GM23338 (cell line): ENCODE measurements at regions not wholly inside any gene's neighbourhood (a gene's known extent, or its start where the extent isn't known, plus 50 kb on each side); places are given as distances from the start of the nearest gene placed in this dataset.

Source experiments
- ATAC-seq: fragments of 200-7000 bp; cut with Tn5 transposase; 3 replicates; pipeline ENCODE4 v1.9.1; 2020
- DNase-seq: peaks from one replicate; pipeline ENCODE4 v3.0.0-alpha.2; 2015; ENCODE audit warnings: low spot score
- H2AFZ ChIP-seq: fragments of 200-600 bp; sonication (generic); 2 replicates; pipeline ENCODE4 v1.8.0; 2016; ENCODE audit warnings: antibody characterized with exemption, mild to moderate bottlenecking, moderate library complexity
- H3F3A ChIP-seq: fragments of 200-600 bp; sonication (generic); replicated peaks from 2 replicates; pipeline ENCODE4 v1.8.0; 2017; ENCODE audit warnings: antibody characterized with exemption, mixed run types, low read depth
- H3K27ac ChIP-seq: fragments of 200-600 bp; sonication (generic); 2 replicates; pipeline ENCODE4 v1.6.1; 2016; ENCODE audit warnings: low read depth
- H3K27me3 ChIP-seq: fragments of 200-600 bp; sonication (generic); 2 replicates; pipeline ENCODE4 v1.8.0; 2016; ENCODE audit warnings: mild to moderate bottlenecking, mixed run types, moderate library complexity; ENCODE audit not compliant: insufficient read depth
- H3K36me3 ChIP-seq: fragments of 200-600 bp; sonication (generic); 2 replicates; pipeline ENCODE4 v1.8.0; 2016; ENCODE audit warnings: mild to moderate bottlenecking; ENCODE audit not compliant: insufficient read depth
- H3K4me1 ChIP-seq: fragments of 200-600 bp; sonication (generic); 2 replicates; pipeline ENCODE4 v1.8.0; 2016; ENCODE audit warnings: mild to moderate bottlenecking, moderate library complexity; ENCODE audit not compliant: insufficient read depth
- H3K4me2 ChIP-seq: fragments of 200-600 bp; sonication (generic); 2 replicates; pipeline ENCODE4 v1.7.1; 2017; ENCODE audit warnings: mixed run types
- H3K4me3 ChIP-seq: fragments of 200-600 bp; sonication (generic); 2 replicates; pipeline ENCODE4 v1.6.1; 2016; ENCODE audit warnings: mixed run types
- H3K79me2 ChIP-seq: fragments of 200-600 bp; sonication (generic); replicated peaks from 2 replicates; pipeline ENCODE4 v1.8.0; 2017; ENCODE audit warnings: mild to moderate bottlenecking; ENCODE audit not compliant: insufficient read depth
- H3K9me2 ChIP-seq: fragments of 200-600 bp; sonication (generic); 2 replicates; pipeline ENCODE4 v1.8.0; 2017; ENCODE audit not compliant: insufficient read depth
- H4K20me1 ChIP-seq: fragments of 200-600 bp; sonication (generic); replicated peaks from 2 replicates; pipeline ENCODE4 v1.8.0; 2017; ENCODE audit warnings: mild to moderate bottlenecking; ENCODE audit not compliant: insufficient read depth
- H3K27ac Mint-ChIP-seq: 2 replicates; pipeline ENCODE4 v1.8.0; 2020; ENCODE audit warnings: inconsistent platforms, mild to moderate bottlenecking, moderate library complexity, mixed read lengths
- H3K27me3 Mint-ChIP-seq: 3 replicates; pipeline ENCODE4 v1.8.0; 2022; ENCODE audit warnings: low read depth, mild to moderate bottlenecking, moderate library complexity, mixed read lengths, inconsistent platforms; ENCODE audit not compliant: insufficient read depth, poor library complexity
- H3K36me3 Mint-ChIP-seq: 3 replicates; pipeline ENCODE4 v1.8.0; 2021; ENCODE audit warnings: low read depth, mild to moderate bottlenecking, inconsistent platforms, moderate library complexity, mixed read lengths
- H3K4me1 Mint-ChIP-seq: 3 replicates; pipeline ENCODE4 v1.8.0; 2020; ENCODE audit warnings: mild to moderate bottlenecking, inconsistent platforms, mixed read lengths
- H3K4me3 Mint-ChIP-seq: 3 replicates; pipeline ENCODE4 v1.8.0; 2021; ENCODE audit warnings: moderate library complexity, mild to moderate bottlenecking, inconsistent platforms, mixed read lengths
- H3K9me3 Mint-ChIP-seq: 3 replicates; pipeline ENCODE4 v1.8.0; 2020; ENCODE audit warnings: moderate library complexity, mild to moderate bottlenecking, inconsistent platforms, mixed read lengths
- EZH2 ChIP-seq: fragments of 200-600 bp; sonication (generic); IDR thresholded peaks from one replicate; pipeline ENCODE4 v1.8.0; 2017; ENCODE audit warnings: antibody characterized with exemption, mild to moderate bottlenecking, low read depth; ENCODE audit not compliant: unreplicated experiment
- EZH2phosphoT487 ChIP-seq: fragments of 200-600 bp; sonication (generic); IDR thresholded peaks from one replicate; pipeline ENCODE4 v1.8.1; 2018; ENCODE audit warnings: antibody characterized with exemption; ENCODE audit not compliant: unreplicated experiment
- JUNB ChIP-seq: IDR thresholded peaks from one replicate; pipeline ENCODE4 v1.6.1; 2016; ENCODE audit warnings: antibody characterized with exemption; ENCODE audit not compliant: unreplicated experiment
- NANOG ChIP-seq: IDR thresholded peaks from 2 replicates; pipeline ENCODE4 v1.6.1; 2016; ENCODE audit warnings: antibody characterized with exemption, borderline replicate concordance
- POLR2AphosphoS5 ChIP-seq: IDR thresholded peaks from 2 replicates; pipeline ENCODE4 v1.6.1; 2016; ENCODE audit warnings: antibody characterized with exemption, low read depth
- STAT1 ChIP-seq: IDR thresholded peaks from one replicate; pipeline ENCODE4 v1.6.1; 2016; ENCODE audit warnings: antibody characterized with exemption; ENCODE audit not compliant: unreplicated experiment
- ZNF114 ChIP-seq: fragments of 250-450 bp; sonication (Bioruptor Pico); IDR thresholded peaks from 2 replicates; pipeline ENCODE4 v1.5.0; 2020; ENCODE audit warnings: mild to moderate bottlenecking, moderate library complexity
- ZNF462 ChIP-seq: fragments of 250-450 bp; sonication (Bioruptor Pico); IDR thresholded peaks from 2 replicates; pipeline ENCODE4 v1.5.0; 2020; ENCODE audit warnings: mild to moderate bottlenecking, moderate library complexity
- TF ChIP-seq, protein P1 (sequence below): IDR thresholded peaks from 2 replicates; pipeline ENCODE4 v1.6.1; 2016; ENCODE audit warnings: antibody characterized with exemption

DNA sequence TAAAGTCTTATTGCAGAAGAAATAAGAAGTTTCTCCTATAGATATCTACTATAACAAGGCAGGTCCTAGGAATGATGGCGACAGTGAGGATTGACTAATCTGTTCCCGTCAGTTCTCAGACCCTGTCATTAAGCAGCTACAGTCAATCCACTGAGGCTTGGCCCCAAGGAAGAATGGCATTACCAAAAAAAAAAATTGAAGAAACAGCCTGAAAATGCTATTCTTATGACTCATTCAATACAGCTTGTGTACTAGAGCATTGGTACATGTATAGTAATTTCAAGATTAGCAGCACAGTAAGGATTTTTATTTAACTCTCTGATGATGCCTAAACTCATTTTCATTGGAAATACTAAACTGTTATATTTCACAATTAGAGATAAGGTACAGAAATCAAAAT, 1096.1 kb upstream of the NXPH2 start:
- Histone ChIP-seq H4K20me1 (no peaks in the 10 kb centered on the region), H3K4me3 (no peak overlapping the region), H3K27me3 (no peaks in the 10 kb centered on the region), H3K27ac (no peak overlapping the region), H3F3A (no peaks in the 10 kb centered on the region), H3K4me2 (no peak overlapping the region), H3K36me3 (no peaks in the 10 kb centered on the region), H3K4me1 (no peaks in the 10 kb centered on the region; the same call in 1 of the 2 replicates), H2AFZ (no peak overlapping the region), H3K79me2 (no peaks in the 10 kb centered on the region), H3K9me2 (peaks cover 3% of the 10 kb centered on the region; the same call in 1 of the 2 replicates)
- DNase-seq (no peak), ATAC-seq (no peak)
- peaks cover 3% of the 10 kb centered on the region; the same call in 2 of the 3 replicates for H3K9me3 Mint-ChIP-seq
- peaks cover 3% of the 10 kb centered on the region; the same call in 1 of the 3 replicates for H3K36me3 Mint-ChIP-seq
- TF ChIP-seq POLR2AphosphoS5: no peak
- no peak for TF ChIP-seq STAT1
- TF ChIP-seq NANOG: no peak
- TF ChIP-seq ZNF114: no peak
- no peak for TF ChIP-seq JUNB
- TF ChIP-seq EZH2: no peak
- no peak for TF ChIP-seq ZNF462 (CRISPR knock-in tag)
- TF ChIP-seq, protein P1, sequence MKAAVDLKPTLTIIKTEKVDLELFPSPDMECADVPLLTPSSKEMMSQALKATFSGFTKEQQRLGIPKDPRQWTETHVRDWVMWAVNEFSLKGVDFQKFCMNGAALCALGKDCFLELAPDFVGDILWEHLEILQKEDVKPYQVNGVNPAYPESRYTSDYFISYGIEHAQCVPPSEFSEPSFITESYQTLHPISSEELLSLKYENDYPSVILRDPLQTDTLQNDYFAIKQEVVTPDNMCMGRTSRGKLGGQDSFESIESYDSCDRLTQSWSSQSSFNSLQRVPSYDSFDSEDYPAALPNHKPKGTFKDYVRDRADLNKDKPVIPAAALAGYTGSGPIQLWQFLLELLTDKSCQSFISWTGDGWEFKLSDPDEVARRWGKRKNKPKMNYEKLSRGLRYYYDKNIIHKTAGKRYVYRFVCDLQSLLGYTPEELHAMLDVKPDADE: no peak
- no peak for TF ChIP-seq EZH2phosphoT487
- no peaks in the 10 kb centered on the region for H3K27me3 Mint-ChIP-seq
- H3K4me3 Mint-ChIP-seq: no peak overlapping the region
- no peak overlapping the region for H3K27ac Mint-ChIP-seq
- H3K4me1 Mint-ChIP-seq: 0 out of 3 replicates have a peak, but pooled peaks cover 3% of the 10 kb centered on the region
